B cell (primary cell): ENCODE measurements at regions not wholly inside any gene's neighbourhood (a gene's known extent, or its start where the extent isn't known, plus 50 kb on each side); places are given as distances from the start of the nearest gene placed in this dataset.

Source experiments
- ATAC-seq: fragments of 200-7000 bp; cut with Tn5 transposase; one replicate; pipeline ENCODE4 v1.10.0; 2021; ENCODE audit warnings: low read depth, mild to moderate bottlenecking, moderate number of reproducible peaks, moderate library complexity
- CTCF ChIA-PET: fragments of 350-600 bp; sonication (Branson Sonifier 250); formaldehyde crosslinking; loops from one replicate; lab custom pipeline; 2021; ENCODE audit warnings: antibody characterized with exemption, inconsistent platforms; lab: Charles Lee
- POLR2A ChIA-PET: fragments of 350-600 bp; sonication (Branson Sonifier 250); formaldehyde crosslinking; loops from one replicate; lab custom pipeline; 2021; ENCODE audit warnings: antibody characterized with exemption; lab: Charles Lee
- DNase-seq: peaks from one replicate; pipeline ENCODE4 v3.0.0; 2013
- H2AFZ ChIP-seq: 2 replicates; pipeline ENCODE4 v1.6.1; 2012; ENCODE audit warnings: mild to moderate bottlenecking, low read depth, low read length; ENCODE audit not compliant: insufficient read depth, poor library complexity, severe bottlenecking
- H3K27ac ChIP-seq, 2 donors: 1 replicate in 1 of 2; 2 replicates in 1 of 2; pipeline ENCODE4 v1.5.1; 2012 to 2013; ENCODE audit warnings: low read length in 2 of 2, mild to moderate bottlenecking in 2 of 2, moderate library complexity in 1 of 2
- H3K27me3 ChIP-seq, 4 experiments: fragments of 200-600 bp in 1 of 4; sonication (generic) in 1 of 4; replicated peaks in 1 of 4; 1 replicate in 2 of 4; 2 replicates in 2 of 4; pipeline versions ENCODE4 v1.6.1 to v1.7.0; 2013 to 2016; ENCODE audit warnings: low read length in 3 of 4, mild to moderate bottlenecking in 2 of 4, mixed read lengths in 1 of 4, moderate library complexity in 1 of 4; ENCODE audit not compliant: insufficient read depth in 4 of 4, control insufficient read depth in 3 of 4; ENCODE audit errors: control extremely low read depth in 1 of 4
- H3K36me3 ChIP-seq, 2 experiments: replicated peaks in 1 of 2; 1 replicate in 1 of 2; 2 replicates in 1 of 2; pipeline versions ENCODE4 v1.6.1 to v1.7.1; 2013; ENCODE audit warnings: low read length in 1 of 2; ENCODE audit not compliant: insufficient read depth in 2 of 2, control insufficient read depth in 1 of 2; ENCODE audit errors: control extremely low read depth in 1 of 2, extremely low read depth in 1 of 2
- H3K4me1 ChIP-seq, 2 donors: fragments of 200-600 bp in 1 of 2; sonication (generic) in 1 of 2; 1 replicate in 1 of 2; 2 replicates in 1 of 2; pipeline versions ENCODE4 v1.5.1 to v1.6.1; 2013 to 2017; ENCODE audit warnings: low read length in 2 of 2; ENCODE audit not compliant: control insufficient read depth in 2 of 2, insufficient read depth in 2 of 2
- H3K4me2 ChIP-seq: replicated peaks from 2 replicates; pipeline ENCODE3; 2012; ENCODE audit warnings: mild to moderate bottlenecking, low read depth, low read length; ENCODE audit not compliant: poor library complexity, severe bottlenecking
- H3K4me3 ChIP-seq, 5 experiments: fragments of 200-600 bp in 1 of 5; sonication (generic) in 1 of 5; 1 replicate in 3 of 5; 2 replicates in 2 of 5; pipeline versions ENCODE4 v1.5.1 to v1.7.0; 2011 to 2016; ENCODE audit warnings: low read length in 4 of 5, mild to moderate bottlenecking in 4 of 5, low read depth in 2 of 5, control low read depth in 1 of 5, moderate library complexity in 1 of 5; ENCODE audit not compliant: insufficient read depth in 1 of 5; ENCODE audit errors: control extremely low read depth in 1 of 5, extremely low read depth in 1 of 5
- H3K79me2 ChIP-seq: fragments of 200-600 bp; sonication (generic); one replicate; pipeline ENCODE4 v1.6.0; 2016; ENCODE audit warnings: low read length; ENCODE audit not compliant: control insufficient read depth, insufficient read depth
- H3K9ac ChIP-seq: fragments of 200-600 bp; sonication (generic); 2 replicates; pipeline ENCODE4 v1.6.1; 2017; ENCODE audit warnings: mild to moderate bottlenecking, low read length, moderate library complexity
- H3K9me3 ChIP-seq, 3 donors: one replicate each; pipeline versions ENCODE4 v1.6.1 to v1.7.1; 2013; ENCODE audit warnings: low read length in 2 of 3; ENCODE audit not compliant: control insufficient read depth in 2 of 3, insufficient read depth in 1 of 3; ENCODE audit errors: control extremely low read depth in 1 of 3
- H4K20me1 ChIP-seq: 2 replicates; pipeline ENCODE4 v1.6.0; 2012; ENCODE audit warnings: mild to moderate bottlenecking, low read length; ENCODE audit not compliant: insufficient read depth, control insufficient read depth, poor library complexity, severe bottlenecking
- H3K27ac Mint-ChIP-seq: one replicate; pipeline ENCODE4 v1.8.0; 2021; ENCODE audit warnings: mixed read lengths
- H3K27me3 Mint-ChIP-seq: one replicate; pipeline ENCODE4 v1.8.0; 2021; ENCODE audit warnings: mixed read lengths
- H3K4me1 Mint-ChIP-seq: one replicate; pipeline ENCODE4 v1.8.0; 2021; ENCODE audit warnings: mixed read lengths
- H3K4me3 Mint-ChIP-seq: one replicate; pipeline ENCODE4 v1.8.0; 2021; ENCODE audit warnings: mixed read lengths
- H3K9me3 Mint-ChIP-seq: one replicate; pipeline ENCODE4 v1.8.0; 2022; ENCODE audit warnings: mixed read lengths; ENCODE audit not compliant: insufficient read depth
- EZH2 ChIP-seq: IDR thresholded peaks from 2 replicates; pipeline ENCODE4 v1.6.1; 2012; ENCODE audit warnings: borderline replicate concordance, low read depth, mild to moderate bottlenecking, moderate library complexity, low read length; ENCODE audit not compliant: insufficient read depth, poor library complexity, severe bottlenecking
- WGBS: methylation state at CpG from one replicate; pipeline ENCODE4 v1.1.5; 2013; ENCODE audit warnings: missing lambda C conversion rate; ENCODE audit not compliant: insufficient coverage; 5-methylcytosine and 5-hydroxymethylcytosine counted together
- intact Hi-C: fragments of 100-400 bp; cut with micrococcal nuclease; formaldehyde crosslinking; loops from one replicate; pipeline ENCODE4 v1.10.0; 2022
- TF ChIP-seq, protein P1 (sequence below): fragments of 200-600 bp; IDR thresholded peaks from one replicate; pipeline ENCODE4 v1.8.0; 2022; ENCODE audit warnings: antibody characterized with exemption, mild to moderate bottlenecking

DNA sequence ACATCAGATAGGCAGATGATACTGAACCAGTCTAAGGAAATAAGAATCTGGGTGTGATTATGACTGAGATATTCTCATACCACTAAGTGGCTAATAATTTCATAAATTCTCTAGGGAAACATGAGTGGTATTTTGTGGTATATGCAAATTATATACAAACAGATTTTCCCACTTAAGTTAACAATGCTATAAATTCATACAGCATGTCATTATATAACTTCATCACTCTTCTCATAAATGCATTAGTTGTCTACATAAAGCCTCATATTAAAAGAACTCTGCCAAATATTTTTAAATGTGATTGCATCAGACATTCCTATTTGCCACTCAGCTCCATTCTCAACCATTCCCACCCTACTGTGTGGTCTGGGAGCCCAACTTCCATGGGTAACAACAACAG lies 226.5 kb downstream of the TLE1 start:
- no peak for DNase-seq
- no peak for TF ChIP-seq EZH2
- H3K4me3 ChIP-seq: no peak overlapping the region

DNA sequence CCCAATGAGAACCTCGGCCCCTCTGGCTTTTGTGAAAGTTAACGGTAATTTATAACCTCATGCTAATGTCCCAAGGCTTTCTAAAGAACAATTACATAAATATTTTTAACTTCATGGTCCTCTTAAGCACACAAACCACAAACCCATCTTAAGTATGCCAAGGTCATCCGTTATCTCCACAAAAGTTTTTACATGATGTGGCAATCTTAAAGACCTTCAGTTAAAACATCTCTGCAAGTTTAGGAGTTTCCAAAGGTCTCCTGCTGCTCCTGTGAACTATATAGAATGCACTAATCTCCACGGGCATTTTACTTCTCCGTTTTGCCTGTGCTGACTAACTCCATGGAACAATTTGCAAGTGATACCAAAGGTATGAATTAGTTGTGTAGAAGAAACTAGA lies 228.2 kb downstream of the TLE1 start:
- Histone ChIP-seq H3K79me2 (no peaks in the 10 kb centered on the region), H3K27ac (no peak overlapping the region), H4K20me1 (no peaks in the 10 kb centered on the region), H3K4me1 (no peaks in the 10 kb centered on the region), H3K4me2 (no peak overlapping the region), H3K9ac (no peak overlapping the region), H2AFZ (no peak overlapping the region), H3K4me3 (no peak overlapping the region), H3K36me3 (no peaks in the 10 kb centered on the region), H3K9me3 (no peaks in the 10 kb centered on the region), H3K27me3 (peaks cover 0 to 6% (median 0%) of the 10 kb centered on the region in 4 experiments)
- WGBS: no CpG with 5 or more reads among the region's 5 CpGs
- Mint-ChIP-seq H3K4me1 (no peaks in the 10 kb centered on the region), H3K4me3 (no peak overlapping the region), H3K27ac (no peak overlapping the region), H3K27me3 (peaks cover 7% of the 10 kb centered on the region), H3K9me3 (no peaks in the 10 kb centered on the region)
- TF ChIP-seq EZH2: no peak
- TF ChIP-seq, protein P1, sequence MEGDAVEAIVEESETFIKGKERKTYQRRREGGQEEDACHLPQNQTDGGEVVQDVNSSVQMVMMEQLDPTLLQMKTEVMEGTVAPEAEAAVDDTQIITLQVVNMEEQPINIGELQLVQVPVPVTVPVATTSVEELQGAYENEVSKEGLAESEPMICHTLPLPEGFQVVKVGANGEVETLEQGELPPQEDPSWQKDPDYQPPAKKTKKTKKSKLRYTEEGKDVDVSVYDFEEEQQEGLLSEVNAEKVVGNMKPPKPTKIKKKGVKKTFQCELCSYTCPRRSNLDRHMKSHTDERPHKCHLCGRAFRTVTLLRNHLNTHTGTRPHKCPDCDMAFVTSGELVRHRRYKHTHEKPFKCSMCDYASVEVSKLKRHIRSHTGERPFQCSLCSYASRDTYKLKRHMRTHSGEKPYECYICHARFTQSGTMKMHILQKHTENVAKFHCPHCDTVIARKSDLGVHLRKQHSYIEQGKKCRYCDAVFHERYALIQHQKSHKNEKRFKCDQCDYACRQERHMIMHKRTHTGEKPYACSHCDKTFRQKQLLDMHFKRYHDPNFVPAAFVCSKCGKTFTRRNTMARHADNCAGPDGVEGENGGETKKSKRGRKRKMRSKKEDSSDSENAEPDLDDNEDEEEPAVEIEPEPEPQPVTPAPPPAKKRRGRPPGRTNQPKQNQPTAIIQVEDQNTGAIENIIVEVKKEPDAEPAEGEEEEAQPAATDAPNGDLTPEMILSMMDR: no peak
- DNase-seq: no peak
- CTCF ChIA-PET: no interaction called here
- POLR2A ChIA-PET: no interaction called here
- no peak for ATAC-seq
- intact Hi-C loops: no loop called here

More for the DNA sequence above, 226.5 kb downstream of the TLE1 start:
- no peak overlapping the region for H2AFZ ChIP-seq
- H3K27me3 Mint-ChIP-seq: peaks cover 13% of the 10 kb centered on the region
- no peaks in the 10 kb centered on the region for H3K4me1 Mint-ChIP-seq
- H3K27ac Mint-ChIP-seq: no peak overlapping the region
- intact Hi-C loops: no loop called here
- CTCF ChIA-PET: no interaction called here
- POLR2A ChIA-PET: no interaction called here
- H3K9me3 ChIP-seq: no peaks in the 10 kb centered on the region
- H3K27me3 ChIP-seq: peaks cover 0 to 6% (median 0%) of the 10 kb centered on the region in 4 experiments
- H3K9ac ChIP-seq: no peak overlapping the region
- no peak overlapping the region for H3K27ac ChIP-seq
- H4K20me1 ChIP-seq: no peaks in the 10 kb centered on the region
- H3K4me1 ChIP-seq: no peaks in the 10 kb centered on the region
- no peak overlapping the region for H3K4me2 ChIP-seq
- H3K36me3 ChIP-seq: no peaks in the 10 kb centered on the region
- no peaks in the 10 kb centered on the region for H3K9me3 Mint-ChIP-seq
- H3K79me2 ChIP-seq: no peaks in the 10 kb centered on the region
- no peak for ATAC-seq
- H3K4me3 Mint-ChIP-seq: no peak overlapping the region
